ENCODE measurements at regions not wholly inside any gene's neighbourhood (a gene's known extent, or its start where the extent isn't known, plus 50 kb on each side); places are given as distances from the start of the nearest gene placed in this dataset.

DNA sequence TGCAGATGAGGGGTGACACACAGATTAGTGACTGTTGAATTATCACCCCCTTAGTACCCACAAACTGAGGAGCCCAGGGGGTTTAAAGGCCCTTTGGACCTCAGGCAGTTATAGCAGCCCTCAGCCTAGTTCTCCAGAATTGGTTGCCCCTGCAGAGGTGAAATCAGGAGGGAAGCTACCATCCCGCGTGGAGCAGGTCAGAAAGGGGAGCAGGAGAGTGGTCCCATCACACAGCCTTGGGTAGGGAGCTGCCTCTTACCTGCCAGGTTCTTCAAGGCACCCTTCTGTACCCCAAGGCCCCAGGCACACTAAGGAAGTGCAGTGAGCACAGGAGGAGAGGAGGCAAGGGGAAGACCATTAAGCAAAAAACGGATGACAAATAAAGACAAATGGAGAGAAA is 121.2 kb upstream of the TNR start:
- DNase-seq, result no peak

DNA sequence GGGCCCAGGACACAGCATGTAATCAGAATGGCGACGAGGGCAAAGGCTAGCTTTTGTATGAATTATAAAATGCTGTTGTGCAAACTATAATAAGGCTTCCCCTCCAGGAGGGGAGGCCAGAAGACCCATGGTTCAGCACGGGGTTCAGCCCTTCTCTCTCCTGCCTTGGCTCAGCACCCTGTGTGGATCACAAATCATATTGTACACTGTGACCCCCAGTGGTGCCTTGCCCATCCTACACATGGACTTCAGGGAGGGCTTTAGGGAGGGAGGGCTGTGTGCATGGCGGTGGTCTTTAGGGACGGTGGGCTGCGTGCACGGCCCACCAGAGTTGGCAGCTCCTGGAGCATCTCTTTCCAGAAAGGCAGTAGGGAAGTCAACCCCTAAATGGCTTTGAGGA is 120.8 kb upstream of the TNR start:
- no peak for DNase-seq

DNA sequence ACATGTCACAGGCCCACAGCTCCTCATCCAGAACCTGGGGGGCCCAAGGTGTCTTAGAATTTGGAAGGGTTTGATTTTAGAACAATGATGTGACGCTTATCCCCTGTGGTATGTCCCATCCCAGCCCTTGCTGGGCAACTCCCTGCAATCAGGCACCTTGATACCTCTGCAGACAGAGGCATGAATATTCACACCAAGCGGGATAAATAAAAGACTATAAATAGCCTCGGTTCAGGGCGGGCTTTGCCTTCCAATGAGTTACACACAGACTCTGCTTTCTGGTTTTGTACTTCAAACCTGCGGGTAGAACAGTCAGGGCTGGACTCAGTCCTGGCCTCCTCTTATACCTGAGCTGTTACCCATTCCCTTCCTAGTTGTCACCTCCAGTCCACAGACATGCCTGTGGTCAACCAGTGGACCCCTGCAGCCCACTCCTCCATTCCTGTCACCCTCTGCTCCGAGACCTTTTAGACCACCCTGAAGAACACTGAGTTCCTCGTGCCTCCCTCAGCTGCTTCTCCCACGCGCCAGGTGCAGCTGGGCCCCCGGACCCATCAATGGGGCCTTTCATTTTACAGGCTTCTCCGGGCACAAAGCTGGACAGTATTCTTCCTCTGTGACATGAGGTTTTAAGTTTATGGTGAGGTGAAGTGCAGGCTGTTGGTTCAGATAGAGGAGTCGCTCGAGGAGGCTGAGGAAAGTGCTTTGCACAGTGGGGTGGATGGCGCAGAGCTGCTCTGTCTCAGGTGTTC is 120.1 kb upstream of the TNR start:
- no peak for DNase-seq

DNA sequence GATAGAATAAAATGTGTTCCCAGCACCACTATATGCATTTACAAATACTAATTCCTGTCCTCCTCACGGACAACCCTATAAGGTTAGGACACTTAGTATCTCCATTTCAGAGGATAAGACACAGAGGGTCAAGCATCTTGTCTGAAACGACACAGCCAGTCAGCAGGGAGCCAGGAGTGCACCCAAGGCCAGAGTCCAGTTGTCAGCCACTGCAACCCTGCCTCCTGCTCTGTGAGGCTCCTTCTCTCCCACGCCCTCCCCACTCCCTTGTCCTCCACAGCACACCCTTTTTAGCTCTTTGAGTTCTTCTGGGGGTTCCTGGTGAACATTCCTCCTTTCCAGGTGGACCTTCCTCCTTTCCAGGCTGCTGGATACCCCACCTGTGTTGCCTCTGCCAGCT is 119.0 kb upstream of the TNR start:
- DNase-seq, result no peak

DNA sequence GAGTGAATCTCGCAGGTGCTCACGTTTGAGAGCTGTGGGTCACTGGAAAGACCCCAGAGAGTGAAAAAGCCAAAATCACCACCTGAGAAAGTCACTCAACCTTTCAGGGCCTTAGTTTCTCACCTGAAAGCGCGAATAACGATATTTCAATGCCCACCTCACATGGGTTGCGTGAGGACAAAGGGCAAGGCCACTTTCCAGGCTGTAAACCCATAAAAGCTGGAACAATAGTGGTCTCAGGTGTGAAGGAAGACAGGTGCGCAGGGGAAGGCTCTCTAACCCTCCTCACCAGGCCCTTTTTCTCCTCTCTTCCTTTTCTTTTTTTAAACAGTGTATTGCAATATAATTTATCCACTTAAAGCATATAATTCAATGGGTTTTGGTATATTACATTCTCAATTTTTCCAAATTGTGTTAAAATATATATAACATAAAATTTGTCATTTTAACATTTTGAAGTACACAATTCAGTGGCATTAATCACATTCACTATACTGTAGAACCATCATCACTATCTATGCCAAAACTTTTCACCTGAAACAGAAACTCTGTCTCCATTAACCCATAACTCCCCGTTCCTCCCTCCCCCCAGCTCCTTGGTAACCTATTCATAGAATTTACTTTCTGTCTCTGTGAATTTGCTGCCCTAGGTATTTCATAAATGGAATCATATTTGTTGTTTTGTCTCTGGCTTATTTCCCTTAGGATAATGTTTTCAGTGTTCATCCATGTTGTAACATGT is 118.4 kb upstream of the TNR start:
- DNase-seq, result no peak

DNA sequence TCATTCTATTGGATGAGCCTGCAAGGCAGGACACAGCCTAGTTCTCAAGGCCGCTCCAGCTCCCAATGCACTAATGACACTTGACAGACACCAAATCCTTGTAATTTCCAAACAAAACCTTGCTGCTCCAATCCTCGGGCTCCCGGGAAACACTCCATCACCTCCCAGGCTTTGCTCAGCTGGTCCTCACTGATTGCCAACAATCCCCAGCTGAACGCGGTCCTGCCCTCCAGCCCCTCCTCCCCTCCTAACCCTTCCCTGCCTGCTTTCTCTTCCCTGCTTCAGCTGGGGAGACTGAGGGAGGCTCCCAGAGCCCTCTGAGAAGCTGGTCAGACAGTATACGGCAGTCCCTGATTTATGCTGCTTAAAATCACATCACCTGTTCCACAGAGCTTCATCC is 114.4 kb upstream of the TNR start:
- no peak for DNase-seq

DNA sequence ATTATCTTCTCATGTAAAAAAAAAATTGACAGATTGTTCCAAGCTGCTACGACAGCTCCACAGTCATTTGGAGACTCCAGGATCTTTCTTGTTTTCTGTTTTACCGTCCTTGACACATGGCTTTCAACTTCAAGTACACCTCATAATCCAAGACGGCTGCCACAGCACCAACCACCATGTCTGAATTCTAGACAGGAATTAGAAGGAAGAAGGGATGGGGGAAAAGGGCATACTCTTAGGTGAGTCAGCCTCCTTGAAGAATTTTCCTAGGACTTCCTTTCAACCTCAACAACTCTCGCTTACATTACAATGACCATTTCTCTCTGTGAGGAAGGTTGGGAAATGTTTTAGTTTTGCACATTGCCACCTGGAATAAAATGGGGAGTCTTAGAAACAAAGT is 110.3 kb upstream of the TNR start:
- no peak for DNase-seq

DNA sequence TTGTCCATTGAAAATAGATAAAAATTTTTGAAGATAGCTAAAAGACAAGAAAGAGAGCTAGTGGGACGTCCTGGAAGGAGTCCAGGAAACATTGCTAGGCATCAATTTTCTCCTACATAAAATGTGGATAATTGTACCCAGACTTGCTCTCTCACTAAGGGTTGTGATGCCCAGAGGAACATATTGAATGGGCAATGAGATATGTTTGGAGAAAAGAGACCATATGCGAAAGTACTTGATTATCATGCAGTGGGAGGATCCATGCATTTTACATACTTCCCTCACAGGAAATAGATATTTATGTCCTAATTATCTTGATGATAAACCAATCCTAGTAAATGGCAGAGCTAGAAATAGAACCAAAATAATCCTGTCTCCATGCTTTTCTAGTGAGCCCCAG is 108.4 kb upstream of the TNR start:
- no peak for DNase-seq

DNA sequence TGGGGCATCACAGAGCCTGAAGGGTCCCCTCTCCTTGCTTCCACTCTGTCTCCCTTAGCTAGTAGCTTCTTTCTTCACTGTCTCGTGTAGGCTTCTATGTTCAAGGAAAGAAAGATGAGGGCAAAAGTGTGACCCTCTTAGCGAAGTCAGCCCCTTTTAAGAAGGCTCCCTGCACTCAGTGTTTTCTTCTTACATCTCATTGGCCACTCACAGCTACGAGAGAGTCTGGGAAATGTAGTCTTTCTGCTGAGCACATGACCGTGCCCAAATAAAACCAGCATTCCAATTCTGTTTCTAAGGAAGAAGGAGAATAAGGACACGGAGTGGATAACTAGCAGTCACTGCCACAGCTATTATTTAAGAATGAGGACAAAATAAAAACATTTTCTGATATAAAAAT is 104.9 kb upstream of the TNR start:
- no peak for DNase-seq

DNA sequence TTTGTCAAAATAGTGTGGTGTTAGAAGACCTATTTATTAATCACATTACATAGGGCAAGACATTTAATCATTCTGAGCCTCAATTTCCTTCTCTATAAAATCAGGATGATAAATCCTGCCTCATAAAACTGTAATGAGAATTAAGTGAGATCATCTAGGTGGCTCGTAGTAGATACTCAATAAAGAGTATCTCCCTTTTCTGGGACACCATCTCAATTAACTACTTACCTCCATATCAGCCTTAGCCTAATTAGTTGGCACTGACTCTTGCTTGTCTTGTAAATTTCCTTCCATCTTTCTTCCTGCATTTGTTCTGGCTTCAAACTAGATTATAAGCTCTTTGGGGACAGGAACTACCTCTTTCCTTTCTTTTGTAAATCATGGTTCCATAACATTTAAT is 102.6 kb upstream of the TNR start:
- DNase-seq, result no peak

DNA sequence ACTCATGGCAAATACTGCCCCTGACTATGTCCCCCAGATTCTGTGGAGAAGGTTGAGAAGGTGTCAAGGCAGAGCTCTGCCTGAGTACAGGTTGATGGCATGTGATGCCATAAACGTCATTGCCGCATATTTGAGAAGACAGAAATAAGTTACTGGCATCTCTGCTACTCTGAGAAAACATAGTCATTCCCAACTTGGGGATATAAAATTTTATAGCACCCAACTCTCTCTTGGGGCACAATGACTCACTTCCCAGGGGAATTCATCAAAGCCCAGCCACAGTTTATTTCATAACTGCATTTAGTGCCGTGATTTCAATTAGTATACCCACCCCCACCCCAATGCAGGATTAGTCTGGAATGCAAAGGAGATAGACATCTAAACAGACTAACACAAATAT is 101.9 kb upstream of the TNR start:
- DNase-seq, result no peak

DNA sequence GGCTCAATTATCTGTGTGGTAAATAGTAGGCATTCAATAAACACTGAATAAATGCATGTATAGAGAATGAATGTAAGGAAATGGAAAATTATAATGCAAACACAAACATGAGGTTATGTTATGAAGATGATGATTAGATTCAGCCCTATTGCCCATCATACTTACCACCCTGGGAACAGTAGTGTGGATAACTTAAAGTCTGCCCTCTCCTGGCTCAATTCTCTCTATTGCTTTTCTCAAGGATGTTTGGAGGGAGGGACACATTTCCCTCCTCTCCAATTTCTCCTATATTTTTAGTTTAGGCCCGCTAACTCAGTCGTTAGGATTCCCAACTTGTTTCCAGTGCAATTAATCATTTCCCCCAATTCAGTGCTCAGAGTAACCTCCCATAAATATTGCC is 101.5 kb upstream of the TNR start:
- DNase-seq, result no peak

DNA sequence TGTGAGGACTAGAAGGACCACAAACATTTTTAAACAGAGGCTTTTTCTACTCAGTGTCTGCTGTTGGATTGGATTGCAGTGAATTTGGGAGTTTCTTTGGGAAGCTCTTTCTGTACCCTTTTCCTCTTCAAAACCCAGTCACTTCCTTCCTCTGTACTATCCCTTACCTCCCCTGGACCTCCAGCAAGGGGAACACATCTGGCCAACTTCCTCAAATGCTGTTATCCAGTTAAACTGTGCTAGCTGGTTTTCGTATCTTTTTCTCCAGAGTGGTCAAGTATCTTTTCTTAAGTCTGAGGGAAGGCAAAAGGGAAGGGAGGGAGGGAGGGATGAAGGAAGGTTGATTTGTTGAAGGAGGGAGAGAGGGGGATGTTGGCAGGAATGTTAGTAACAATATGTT is 99.2 kb upstream of the TNR start:
- no peak for DNase-seq

DNA sequence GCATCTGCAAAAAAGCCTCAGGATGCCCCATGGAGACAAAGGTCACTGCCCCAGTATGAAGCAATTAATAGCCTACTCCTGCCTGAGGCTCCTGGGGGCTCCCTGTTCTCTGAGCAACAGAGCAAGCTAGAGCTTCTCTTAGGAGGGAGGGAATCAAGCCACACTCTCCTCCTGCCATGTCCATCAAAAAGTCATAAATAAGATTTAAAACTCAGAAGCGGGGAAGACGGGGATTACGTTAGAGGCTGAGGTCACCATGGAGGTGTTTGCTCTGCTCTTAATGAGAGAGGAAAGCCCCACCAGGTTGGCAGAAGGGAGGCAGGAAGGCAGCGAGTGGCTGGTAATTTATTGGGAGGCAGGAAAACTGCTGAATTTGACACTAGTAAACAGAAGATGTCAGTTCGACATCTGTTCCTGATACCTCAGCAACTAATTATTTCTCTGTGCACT is 98.4 kb upstream of the TNR start:
- DNase-seq, result peak; percentile 98

DNA sequence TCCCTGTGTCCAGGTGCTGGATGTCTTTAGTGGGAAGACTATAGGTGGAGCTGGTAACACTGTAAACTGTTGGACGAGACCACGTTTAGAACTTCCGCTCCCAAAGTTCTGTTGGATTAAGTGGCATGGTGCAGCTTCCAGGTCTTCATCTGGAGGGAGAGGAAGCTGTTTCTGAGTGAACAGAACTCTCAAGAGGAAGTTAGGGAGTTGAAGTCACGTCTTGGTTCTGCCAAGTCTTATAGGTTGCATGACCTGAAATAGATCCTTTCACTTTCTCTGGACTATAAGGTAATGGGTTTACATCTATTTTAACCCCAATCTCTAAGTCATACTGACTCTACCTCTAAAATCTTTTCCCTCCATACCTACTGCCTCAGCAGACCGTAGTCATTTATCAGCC is 97.4 kb upstream of the TNR start:
- no peak for DNase-seq

DNA sequence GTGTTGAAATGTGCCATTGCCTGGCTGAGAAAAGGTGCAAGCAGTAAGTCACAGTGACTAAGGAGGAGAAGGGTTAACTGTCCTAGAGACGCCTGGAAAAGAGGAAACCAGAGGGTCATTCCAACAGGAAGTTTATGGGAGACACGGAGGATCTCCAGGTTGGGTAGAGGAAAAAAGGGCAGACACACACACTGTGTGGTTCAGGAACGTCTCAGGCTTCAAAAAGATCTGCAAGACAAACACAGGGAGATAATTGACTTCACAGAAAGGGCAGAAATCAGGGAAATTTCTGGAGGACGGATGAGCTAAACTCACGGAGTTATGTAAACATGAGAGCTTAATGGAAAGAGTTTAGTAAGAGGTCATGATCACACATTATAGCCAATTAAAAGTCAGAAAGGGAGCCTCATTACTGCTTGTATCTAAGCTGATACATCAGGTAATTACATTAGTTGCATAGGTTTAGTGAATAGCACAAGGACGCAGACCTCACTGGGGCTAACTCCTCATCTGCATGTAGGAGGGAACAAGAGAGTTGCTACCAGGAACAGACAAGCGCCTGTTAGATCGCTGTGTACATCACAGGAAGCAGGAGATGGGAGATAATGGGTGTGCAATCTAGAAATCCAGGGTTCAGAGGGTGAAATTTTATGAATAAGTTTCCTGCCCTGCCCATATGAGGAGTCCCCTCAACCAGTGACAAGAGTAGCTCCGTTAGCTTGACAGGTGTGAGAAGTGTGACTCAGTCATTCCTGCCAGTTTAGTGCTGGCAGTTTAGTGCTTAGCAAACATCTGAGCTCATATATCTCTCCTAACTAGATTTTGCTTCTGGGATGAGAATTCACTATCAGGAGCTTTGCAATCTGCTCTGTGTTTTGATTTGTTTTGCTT is 96.6 kb upstream of the TNR start:
- DNase-seq, result peak; percentile 56

DNA sequence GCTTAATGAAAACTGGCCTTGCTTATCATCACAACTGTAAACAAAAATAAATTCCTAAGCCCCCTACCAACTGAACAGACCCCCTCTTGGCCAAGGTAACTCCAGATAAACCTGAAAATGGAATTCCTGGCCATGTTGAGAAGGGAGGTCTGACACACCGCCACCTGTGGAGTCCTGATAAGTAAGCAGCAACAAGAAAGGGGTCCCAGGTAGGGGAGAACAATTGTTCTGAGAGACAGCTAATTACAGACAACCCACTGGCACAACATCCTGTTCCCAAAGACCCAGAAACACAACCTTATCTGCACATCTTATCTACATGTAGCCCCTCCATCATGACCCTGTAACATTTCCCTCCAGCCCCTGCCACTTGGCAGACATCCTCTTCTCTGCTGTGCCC is 91.2 kb upstream of the TNR start:
- no peak for DNase-seq

DNA sequence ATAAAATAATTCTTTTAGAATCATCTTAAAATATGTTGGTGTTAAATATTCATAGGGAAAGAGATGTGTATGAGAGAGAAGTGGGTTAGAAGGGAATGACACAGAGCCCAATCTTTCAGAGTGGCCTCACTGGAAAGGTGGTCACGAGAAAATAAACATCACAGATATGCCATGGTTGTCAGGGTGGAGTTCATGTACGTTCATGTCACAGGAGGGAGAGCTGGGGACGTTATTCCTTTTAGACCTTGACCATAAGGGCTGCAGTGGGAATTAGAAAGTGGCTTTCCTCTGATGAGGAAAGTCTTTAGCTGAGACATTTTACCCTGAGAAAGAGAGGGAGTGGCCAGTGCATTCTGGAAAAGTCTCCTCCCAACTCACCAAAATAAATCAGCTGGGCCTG is 90.6 kb upstream of the TNR start:
- DNase-seq, result no peak

DNA sequence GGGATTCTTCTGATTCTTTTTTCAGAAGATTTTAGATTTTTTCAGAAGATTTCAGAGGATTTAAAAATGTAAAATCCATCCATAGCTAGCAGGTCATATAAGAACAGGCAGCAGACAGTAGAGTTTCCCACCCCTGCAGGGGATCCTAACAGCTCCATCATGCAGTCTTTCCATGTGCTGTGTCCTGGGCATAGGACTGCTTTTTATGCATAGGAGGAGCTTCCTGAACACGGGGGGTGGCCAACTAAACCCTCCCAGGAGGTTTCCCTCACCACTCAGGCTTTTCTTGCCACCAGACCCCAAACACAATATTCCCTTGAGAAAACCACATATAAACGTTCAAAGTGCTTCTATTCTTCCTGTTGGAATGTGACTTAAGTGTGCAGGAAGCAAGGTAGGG is 90.1 kb upstream of the TNR start:
- no peak for DNase-seq

DNA sequence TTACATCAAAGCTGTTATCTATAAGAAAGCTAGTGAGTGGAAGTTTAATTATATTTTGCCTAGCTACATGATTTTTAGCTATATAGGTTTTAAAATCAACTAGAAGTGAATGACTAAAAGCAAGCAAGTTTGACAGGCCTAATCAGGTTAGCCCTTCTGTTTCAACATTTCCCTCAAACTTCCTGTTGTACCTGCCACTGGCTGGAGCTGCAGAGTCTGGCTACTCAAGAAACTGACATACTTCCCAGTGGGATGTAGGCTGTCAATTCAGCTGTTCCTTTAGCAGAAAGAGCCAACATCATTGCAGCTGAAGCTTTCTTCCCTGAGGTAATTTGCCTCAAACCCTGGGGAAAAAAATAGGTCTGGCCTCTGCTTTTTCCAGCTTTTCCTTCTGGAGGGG is 87.1 kb upstream of the TNR start:
- no peak for DNase-seq

DNA sequence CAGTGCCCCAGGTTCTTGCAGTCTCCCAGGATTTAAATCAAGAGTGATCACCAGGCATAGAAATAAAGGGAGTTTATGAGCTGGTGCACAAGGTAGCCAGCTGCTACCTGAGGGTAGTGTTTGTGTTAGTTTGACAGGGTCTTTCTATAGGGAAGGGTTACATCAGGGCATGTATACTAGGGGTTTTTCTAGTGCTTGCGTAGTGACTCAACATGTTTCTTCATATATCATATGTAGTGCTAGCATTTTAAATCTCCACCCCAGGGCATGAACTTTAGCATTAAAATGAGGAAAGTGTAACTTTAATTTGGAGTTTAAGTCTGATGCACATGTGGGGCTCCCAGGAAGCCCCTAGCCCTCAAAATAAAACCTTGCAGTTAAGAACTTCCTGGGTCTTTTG is 86.5 kb upstream of the TNR start:
- no peak for DNase-seq

DNA sequence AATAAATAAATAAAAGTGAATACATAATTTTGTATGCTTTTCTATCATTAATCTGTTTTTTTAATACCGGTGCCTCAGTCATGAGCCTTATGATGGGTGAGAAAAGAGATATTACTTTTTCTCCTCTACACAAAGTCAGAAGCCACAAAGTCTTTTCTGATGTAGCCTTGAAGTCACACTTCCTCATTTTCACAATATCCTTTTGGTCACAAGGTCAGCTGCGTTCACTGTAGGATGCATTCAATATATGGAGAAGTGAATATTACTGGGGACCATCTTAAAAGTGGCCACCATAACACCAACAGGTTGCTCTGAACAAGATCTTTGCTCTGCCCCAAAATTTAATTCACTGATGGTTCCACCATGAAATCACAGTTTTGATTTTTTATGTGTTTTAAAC is 83.3 kb upstream of the TNR start:
- no peak for DNase-seq

DNA sequence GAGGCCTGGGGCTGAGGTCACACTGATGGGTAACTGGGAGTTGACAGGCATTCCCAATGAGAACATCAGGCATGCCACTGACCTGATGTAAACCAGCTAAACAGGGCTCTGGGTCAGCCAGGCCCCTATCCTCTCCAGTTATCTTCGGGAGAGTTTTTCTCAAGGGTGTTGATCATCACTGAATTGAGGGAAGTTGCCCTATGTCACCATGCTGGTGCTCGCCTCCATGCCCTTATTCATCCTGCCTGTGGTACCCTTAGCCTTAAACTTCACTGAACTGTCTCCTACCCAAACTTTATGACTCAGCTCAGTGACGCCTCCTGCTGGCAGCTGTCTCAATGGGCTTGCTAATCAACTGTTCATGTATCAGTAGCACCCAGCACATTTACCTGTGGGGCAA is 80.7 kb upstream of the TNR start:
- no peak for DNase-seq

DNA sequence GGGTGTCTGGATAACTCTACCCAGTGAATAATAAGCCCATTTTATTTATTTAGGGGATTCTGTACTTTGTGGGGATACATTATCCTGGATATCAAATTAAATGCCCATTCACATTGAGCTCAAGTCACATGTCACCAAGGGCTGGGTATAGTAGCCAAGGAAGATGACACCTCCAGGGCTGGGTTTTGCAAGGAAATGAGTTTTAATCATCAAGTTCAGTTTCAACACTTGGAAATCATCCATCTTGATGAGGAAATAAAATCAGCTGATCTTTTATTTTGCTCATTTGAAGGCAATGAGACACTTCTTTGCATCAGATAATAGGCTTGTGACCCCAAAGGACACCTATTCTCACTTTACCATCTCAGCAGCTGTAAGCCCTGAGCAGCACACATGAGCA is 80.0 kb upstream of the TNR start:
- no peak for DNase-seq
